ENCODE measurements at regions not wholly inside any gene's neighbourhood (a gene's known extent, or its start where the extent isn't known, plus 50 kb on each side); places are given as distances from the start of the nearest gene placed in this dataset.
"Not testable (repeated sequence)": the region's sequence is repeated elsewhere in the genome, so short reads cannot be mapped to it uniquely, and the experiment has no call there.

GRCh38 chr14:95611293-95611880, 74.8 kb upstream of the TCL1B start:
- no peak for DNase-seq (ENCODE audit: low spot score)
- TF ChIP-seq CTCF (IDR thresholded peaks at IDR 0.05; ENCODE audit: extremely low read depth, insufficient read depth, missing control alignments): peak; percentile 27
- in situ Hi-C loops (cut with MboI; ENCODE audit: low pct_unique_long_range_greater_than_20kb, low sequenced_read_pairs, unreplicated experiment): loop anchor here (5.0 kb wide), 1 partner anchor 161 kb away; no protein-coding TSS in a partner anchor

- no peak for DNase-seq (ENCODE audit: low spot score)
- peak; percentile 60 for TF ChIP-seq CTCF (IDR thresholded peaks at IDR 0.05; ENCODE audit: extremely low read depth, insufficient read depth, missing control alignments)
Measured at GRCh38 chr14:95614349-95614748, 71.9 kb upstream of the TCL1B start.

GRCh38 chr14:95616745-95617144, 69.5 kb upstream of the TCL1B start:
- TF ChIP-seq CTCF (IDR thresholded peaks at IDR 0.05; ENCODE audit: extremely low read depth, insufficient read depth, missing control alignments): no peak
- no peak for DNase-seq (ENCODE audit: low spot score)
- in situ Hi-C loops (cut with MboI; ENCODE audit: low pct_unique_long_range_greater_than_20kb, low sequenced_read_pairs, unreplicated experiment): no loop called here

More at GRCh38 chr14:95614349-95614748, 71.9 kb upstream of the TCL1B start:
- in situ Hi-C loops (cut with MboI; ENCODE audit: low pct_unique_long_range_greater_than_20kb, low sequenced_read_pairs, unreplicated experiment): loop anchor here (5.0 kb wide), 1 partner anchor 158 kb away; no protein-coding TSS in a partner anchor

- in situ Hi-C loops (cut with MboI; ENCODE audit: low pct_unique_long_range_greater_than_20kb, low sequenced_read_pairs, unreplicated experiment): no loop called here
- TF ChIP-seq CTCF (IDR thresholded peaks at IDR 0.05; ENCODE audit: extremely low read depth, insufficient read depth, missing control alignments): no peak
- DNase-seq (ENCODE audit: low spot score): no peak
Measured at GRCh38 chr14:95619785-95620417, 66.3 kb upstream of the TCL1B start.

- TF ChIP-seq CTCF (IDR thresholded peaks at IDR 0.05; ENCODE audit: extremely low read depth, insufficient read depth, missing control alignments): no peak
- DNase-seq (ENCODE audit: low spot score): no peak
- in situ Hi-C loops (cut with MboI; ENCODE audit: low pct_unique_long_range_greater_than_20kb, low sequenced_read_pairs, unreplicated experiment): no loop called here
Measured at GRCh38 chr14:95620659-95621059, 65.6 kb upstream of the TCL1B start.

GRCh38 chr14:95623195-95623594, 63.0 kb upstream of the TCL1B start:
- in situ Hi-C loops (cut with MboI; ENCODE audit: low pct_unique_long_range_greater_than_20kb, low sequenced_read_pairs, unreplicated experiment): no loop called here

GRCh38 chr14:95625710-95626109, 60.5 kb upstream of the TCL1B start:
- DNase-seq (ENCODE audit: low spot score); in situ Hi-C loops (cut with MboI; ENCODE audit: low pct_unique_long_range_greater_than_20kb, low sequenced_read_pairs, unreplicated experiment): not testable (repeated sequence)

More at GRCh38 chr14:95623195-95623594, 63.0 kb upstream of the TCL1B start:
- DNase-seq (ENCODE audit: low spot score): no peak
- TF ChIP-seq CTCF (IDR thresholded peaks at IDR 0.05; ENCODE audit: extremely low read depth, insufficient read depth, missing control alignments): no peak

All from GM13977 (cell line).